Parathyroid adenoma (tissue), 2 donors: ENCODE measurements at regions not wholly inside any gene's neighbourhood (a gene's known extent, or its start where the extent isn't known, plus 50 kb on each side); places are given as distances from the start of the nearest gene placed in this dataset.

Experiments used
- H2AFZ ChIP-seq: fragments of 300-600 bp; sonication (generic); one replicate; pipeline ENCODE4 v1.7.0; 2017; ENCODE audit warnings: antibody characterized with exemption, mild to moderate bottlenecking
- H3K27ac ChIP-seq: fragments of 300-600 bp; sonication (generic); one replicate; pipeline ENCODE4 v1.7.0; 2017
- H3K27me3 ChIP-seq: fragments of 300-600 bp; sonication (generic); one replicate; pipeline ENCODE4 v1.7.0; 2017; ENCODE audit warnings: low read length; ENCODE audit not compliant: control insufficient read depth, insufficient read depth
- H3K36me3 ChIP-seq: fragments of 300-600 bp; sonication (generic); one replicate; pipeline ENCODE4 v1.7.0; 2017; ENCODE audit warnings: low read length; ENCODE audit not compliant: control insufficient read depth, insufficient read depth
- H3K4me1 ChIP-seq: fragments of 300-600 bp; sonication (generic); one replicate; pipeline ENCODE4 v1.7.0; 2017; ENCODE audit warnings: control low read depth
- H3K4me2 ChIP-seq: fragments of 300-600 bp; sonication (generic); one replicate; pipeline ENCODE4 v1.7.0; 2017; ENCODE audit warnings: low read length
- H3K4me3 ChIP-seq: fragments of 300-600 bp; sonication (generic); one replicate; pipeline ENCODE4 v1.7.0; 2017; ENCODE audit warnings: low read depth, low read length
- H3K79me2 ChIP-seq: fragments of 300-600 bp; sonication (generic); one replicate; pipeline ENCODE4 v1.7.0; 2017; ENCODE audit warnings: control low read depth
- H3K9ac ChIP-seq: fragments of 300-600 bp; sonication (generic); one replicate; pipeline ENCODE4 v1.7.0; 2017; ENCODE audit warnings: mild to moderate bottlenecking
- H3K9me3 ChIP-seq: fragments of 300-600 bp; sonication (generic); one replicate; pipeline ENCODE4 v1.7.0; 2017; ENCODE audit warnings: low read length; ENCODE audit not compliant: control insufficient read depth
- CTCF ChIP-seq: fragments of 300-600 bp; sonication (generic); IDR thresholded peaks from one replicate; pipeline ENCODE4 v1.7.0; 2017; ENCODE audit warnings: antibody characterized with exemption, mild to moderate bottlenecking
- donor health status: primary hyperparathyroidism.

GRCh38 chr5:21173526-21173925 is 1185.5 kb upstream of the CDH18 start:
- no peak overlapping the region for H2AFZ ChIP-seq
- no peaks in the 10 kb centered on the region for H3K4me1 ChIP-seq
- H3K27ac ChIP-seq, result no peak overlapping the region
- no peak for TF ChIP-seq CTCF
- H3K79me2 ChIP-seq, result no peaks in the 10 kb centered on the region
- no peaks in the 10 kb centered on the region for H3K9me3 ChIP-seq
- no peak overlapping the region for H3K9ac ChIP-seq
- H3K36me3 ChIP-seq, result no peaks in the 10 kb centered on the region
- H3K4me3 ChIP-seq, result no peak overlapping the region
- H3K27me3 ChIP-seq, result no peaks in the 10 kb centered on the region
- H3K4me2 ChIP-seq, result no peak overlapping the region

GRCh38 chr5:21173036-21173435 is 1185.0 kb upstream of the CDH18 start:
- Histone ChIP-seq H3K9ac (no peak overlapping the region), H3K27me3 (no peaks in the 10 kb centered on the region), H3K36me3 (no peaks in the 10 kb centered on the region), H2AFZ (no peak overlapping the region), H3K27ac (no peak overlapping the region), H3K79me2 (no peaks in the 10 kb centered on the region), H3K4me1 (no peaks in the 10 kb centered on the region), H3K9me3 (no peaks in the 10 kb centered on the region), H3K4me2 (no peak overlapping the region), H3K4me3 (no peak overlapping the region)
- TF ChIP-seq CTCF, result no peak

GRCh38 chr5:21171038-21171437 is 1183.0 kb upstream of the CDH18 start:
- Histone ChIP-seq H3K4me3 (no peak overlapping the region), H3K9me3 (no peaks in the 10 kb centered on the region), H3K4me1 (no peaks in the 10 kb centered on the region), H3K9ac (no peak overlapping the region), H2AFZ (no peak overlapping the region), H3K27ac (no peak overlapping the region), H3K4me2 (no peak overlapping the region), H3K27me3 (no peaks in the 10 kb centered on the region), H3K79me2 (no peaks in the 10 kb centered on the region), H3K36me3 (no peaks in the 10 kb centered on the region)
- no peak for TF ChIP-seq CTCF

GRCh38 chr5:21168557-21168956 is 1180.6 kb upstream of the CDH18 start:
- no peak for TF ChIP-seq CTCF
- H3K36me3 ChIP-seq, result no peaks in the 10 kb centered on the region
- no peaks in the 10 kb centered on the region for H3K79me2 ChIP-seq
- H3K4me2 ChIP-seq, result no peak overlapping the region
- no peak overlapping the region for H3K4me3 ChIP-seq
- no peaks in the 10 kb centered on the region for H3K27me3 ChIP-seq
- H3K4me1 ChIP-seq, result no peaks in the 10 kb centered on the region
- no peak overlapping the region for H3K9ac ChIP-seq
- H2AFZ ChIP-seq, result no peak overlapping the region
- no peak overlapping the region for H3K27ac ChIP-seq
- H3K9me3 ChIP-seq, result no peaks in the 10 kb centered on the region

GRCh38 chr5:21165344-21165743 is 1177.3 kb upstream of the CDH18 start:
- no peaks in the 10 kb centered on the region for H3K9me3 ChIP-seq
- H3K4me1 ChIP-seq, result no peaks in the 10 kb centered on the region
- H3K9ac ChIP-seq, result no peak overlapping the region
- no peaks in the 10 kb centered on the region for H3K36me3 ChIP-seq
- H3K27ac ChIP-seq, result no peak overlapping the region
- no peak overlapping the region for H3K4me3 ChIP-seq
- no peak overlapping the region for H3K4me2 ChIP-seq
- no peak overlapping the region for H2AFZ ChIP-seq
- no peaks in the 10 kb centered on the region for H3K79me2 ChIP-seq
- H3K27me3 ChIP-seq, result no peaks in the 10 kb centered on the region
- no peak for TF ChIP-seq CTCF
